Esophagus muscularis mucosa (tissue), 4 donors: ENCODE measurements at regions not wholly inside any gene's neighbourhood (a gene's known extent, or its start where the extent isn't known, plus 50 kb on each side); places are given as distances from the start of the nearest gene placed in this dataset.

Experiments used
- EP300 ChIP-seq: sonication (generic); formaldehyde crosslinking; IDR thresholded peaks from one replicate; pipeline ENCODE4 v1.6.1; 2017; ENCODE audit warnings: antibody characterized with exemption
- POLR2A ChIP-seq: fragments of 450-650 bp; IDR thresholded peaks from one replicate; pipeline ENCODE4 v1.6.1; 2017; ENCODE audit warnings: antibody characterized with exemption, moderate library complexity, mild to moderate bottlenecking, low read depth
- POLR2AphosphoS5 ChIP-seq, 2 donors: sonication (generic); formaldehyde crosslinking; IDR thresholded peaks; one replicate each; pipeline ENCODE4 v1.6.1; 2017; ENCODE audit warnings: antibody characterized with exemption in 2 of 2
- TF ChIP-seq, protein P1 (sequence below), 3 experiments: fragments of 200-600 bp in 2 of 3; fragments of 450-650 bp in 1 of 3; sonication (generic) in 2 of 3; IDR thresholded peaks; one replicate each; pipeline ENCODE4 v1.5.1; 2017 to 2019; ENCODE audit warnings: antibody characterized with exemption in 3 of 3, mild to moderate bottlenecking in 2 of 3, moderate library complexity in 1 of 3

DNA sequence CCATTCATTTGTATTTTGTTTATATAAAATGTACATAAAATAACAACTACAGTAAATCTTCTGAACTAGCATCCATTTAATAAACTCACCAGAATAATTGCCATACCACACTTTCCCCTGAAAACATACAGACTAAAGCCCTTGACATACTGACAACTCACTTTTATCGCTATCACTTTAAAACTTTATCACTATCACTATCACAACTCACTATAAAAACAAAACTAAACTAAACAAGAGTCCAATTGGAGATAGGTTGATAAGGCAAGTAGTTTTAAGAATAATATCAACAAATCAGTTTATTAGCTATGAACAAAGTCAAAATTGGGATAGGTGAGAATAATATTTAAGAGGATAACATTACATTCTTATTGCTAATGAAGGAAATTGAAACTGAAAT lies 108.9 kb downstream of the SLITRK6 start:
- TF ChIP-seq, protein P1, sequence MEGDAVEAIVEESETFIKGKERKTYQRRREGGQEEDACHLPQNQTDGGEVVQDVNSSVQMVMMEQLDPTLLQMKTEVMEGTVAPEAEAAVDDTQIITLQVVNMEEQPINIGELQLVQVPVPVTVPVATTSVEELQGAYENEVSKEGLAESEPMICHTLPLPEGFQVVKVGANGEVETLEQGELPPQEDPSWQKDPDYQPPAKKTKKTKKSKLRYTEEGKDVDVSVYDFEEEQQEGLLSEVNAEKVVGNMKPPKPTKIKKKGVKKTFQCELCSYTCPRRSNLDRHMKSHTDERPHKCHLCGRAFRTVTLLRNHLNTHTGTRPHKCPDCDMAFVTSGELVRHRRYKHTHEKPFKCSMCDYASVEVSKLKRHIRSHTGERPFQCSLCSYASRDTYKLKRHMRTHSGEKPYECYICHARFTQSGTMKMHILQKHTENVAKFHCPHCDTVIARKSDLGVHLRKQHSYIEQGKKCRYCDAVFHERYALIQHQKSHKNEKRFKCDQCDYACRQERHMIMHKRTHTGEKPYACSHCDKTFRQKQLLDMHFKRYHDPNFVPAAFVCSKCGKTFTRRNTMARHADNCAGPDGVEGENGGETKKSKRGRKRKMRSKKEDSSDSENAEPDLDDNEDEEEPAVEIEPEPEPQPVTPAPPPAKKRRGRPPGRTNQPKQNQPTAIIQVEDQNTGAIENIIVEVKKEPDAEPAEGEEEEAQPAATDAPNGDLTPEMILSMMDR (IDR thresholded peaks at IDR 0.05): no peak
- TF ChIP-seq POLR2A (no peak), EP300 (no peak), POLR2AphosphoS5 (IDR thresholded peaks at IDR 0.05) (no peak)
